ENCODE measurements at regions not wholly inside any gene's neighbourhood (a gene's known extent, or its start where the extent isn't known, plus 50 kb on each side); places are given as distances from the start of the nearest gene placed in this dataset.

DNA sequence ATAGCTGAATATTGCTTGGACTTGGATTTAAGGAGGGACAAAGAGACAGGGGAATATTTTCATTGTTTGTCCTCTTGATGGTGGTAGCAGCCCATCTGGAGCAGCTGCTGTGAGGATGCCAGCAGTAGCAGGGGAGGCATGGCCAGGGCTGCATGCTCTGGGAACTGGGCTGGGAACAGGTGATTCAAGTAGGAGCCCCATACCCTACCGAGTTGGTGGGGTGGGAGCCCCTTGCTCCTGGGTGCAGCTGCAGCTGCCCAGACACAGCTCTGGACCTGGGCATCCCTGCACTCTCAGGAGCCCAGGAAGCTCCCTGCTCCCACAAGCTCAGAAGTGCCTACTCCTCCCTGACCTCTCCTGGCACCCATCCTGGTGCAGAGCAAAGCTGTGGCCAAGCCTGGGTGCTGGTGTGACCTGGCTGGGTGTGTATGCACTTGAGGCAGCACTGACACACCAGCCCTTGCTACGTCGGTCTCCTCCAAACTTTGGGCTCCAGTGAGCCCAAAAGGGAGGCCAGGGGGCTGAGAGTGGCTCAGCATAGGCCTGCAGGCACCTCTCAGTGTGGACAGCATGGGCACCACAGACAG is 341.8 kb upstream of the CCDC179 start:
- H3K4me3 ChIP-seq (replicated peaks; ENCODE audit: low read depth, low read length) = no peak overlapping the region
- TF ChIP-seq, protein P1, sequence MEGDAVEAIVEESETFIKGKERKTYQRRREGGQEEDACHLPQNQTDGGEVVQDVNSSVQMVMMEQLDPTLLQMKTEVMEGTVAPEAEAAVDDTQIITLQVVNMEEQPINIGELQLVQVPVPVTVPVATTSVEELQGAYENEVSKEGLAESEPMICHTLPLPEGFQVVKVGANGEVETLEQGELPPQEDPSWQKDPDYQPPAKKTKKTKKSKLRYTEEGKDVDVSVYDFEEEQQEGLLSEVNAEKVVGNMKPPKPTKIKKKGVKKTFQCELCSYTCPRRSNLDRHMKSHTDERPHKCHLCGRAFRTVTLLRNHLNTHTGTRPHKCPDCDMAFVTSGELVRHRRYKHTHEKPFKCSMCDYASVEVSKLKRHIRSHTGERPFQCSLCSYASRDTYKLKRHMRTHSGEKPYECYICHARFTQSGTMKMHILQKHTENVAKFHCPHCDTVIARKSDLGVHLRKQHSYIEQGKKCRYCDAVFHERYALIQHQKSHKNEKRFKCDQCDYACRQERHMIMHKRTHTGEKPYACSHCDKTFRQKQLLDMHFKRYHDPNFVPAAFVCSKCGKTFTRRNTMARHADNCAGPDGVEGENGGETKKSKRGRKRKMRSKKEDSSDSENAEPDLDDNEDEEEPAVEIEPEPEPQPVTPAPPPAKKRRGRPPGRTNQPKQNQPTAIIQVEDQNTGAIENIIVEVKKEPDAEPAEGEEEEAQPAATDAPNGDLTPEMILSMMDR (IDR thresholded peaks at IDR 0.05; ENCODE audit: low read length, missing control alignments) = no peak
- DNase-seq (ENCODE audit: low read depth) = peak; percentile 7

DNA sequence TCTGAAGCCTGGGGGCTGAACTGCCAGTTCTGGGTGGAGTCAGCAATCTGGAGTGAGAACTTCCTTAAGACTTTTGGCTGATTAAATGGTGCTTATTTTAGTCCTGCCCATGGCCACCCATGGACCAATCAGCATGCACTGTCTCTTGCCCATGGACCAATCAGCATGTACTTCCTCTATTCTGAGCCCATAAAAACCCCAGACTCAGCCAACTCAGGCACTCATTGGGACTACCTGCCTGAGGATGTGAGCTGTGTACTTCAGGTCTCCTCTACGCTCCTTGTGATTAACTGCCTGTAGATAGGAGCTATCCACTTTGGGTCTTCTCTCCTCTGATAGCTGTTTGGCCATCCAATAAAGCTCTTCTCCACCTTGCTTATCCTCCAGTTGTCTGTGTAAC is 342.3 kb upstream of the CCDC179 start:
- no peak for DNase-seq (ENCODE audit: low read depth)
- TF ChIP-seq, protein P1 (IDR thresholded peaks at IDR 0.05; ENCODE audit: low read length, missing control alignments) = no peak
- no peak overlapping the region for H3K4me3 ChIP-seq (replicated peaks; ENCODE audit: low read depth, low read length)

DNA sequence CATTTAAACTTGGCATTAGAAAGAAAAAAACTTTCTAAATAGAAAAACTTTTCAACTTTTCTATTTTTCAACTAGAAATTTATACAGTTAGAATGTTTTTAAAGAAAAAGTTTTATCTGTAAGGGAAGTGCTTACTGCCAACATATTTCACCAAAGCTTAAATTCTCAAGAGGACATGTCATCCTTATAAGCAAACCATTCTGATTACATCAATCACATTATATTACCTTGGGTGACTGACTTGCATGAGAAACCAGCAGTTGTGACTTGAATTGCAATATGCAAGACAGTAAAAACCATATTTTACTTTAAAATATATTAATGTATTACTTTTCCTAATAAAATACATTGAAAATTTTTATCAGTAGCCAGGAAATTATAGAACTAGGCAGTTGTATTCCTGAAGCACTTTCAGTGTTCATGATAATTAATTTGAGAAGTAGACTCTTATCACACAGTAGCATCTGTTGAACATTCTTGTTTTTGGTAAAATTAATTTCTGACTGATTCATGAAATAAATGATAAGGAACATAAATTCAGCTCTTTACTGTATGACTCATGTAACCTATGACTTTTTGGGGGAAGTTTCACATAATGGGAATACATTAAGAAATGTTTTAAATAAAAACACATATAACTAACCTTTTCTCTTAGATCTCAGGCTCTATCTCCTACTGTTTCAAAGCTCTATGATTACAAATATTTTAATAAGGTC is 345.0 kb upstream of the CCDC179 start:
- no peak overlapping the region for H3K4me3 ChIP-seq (replicated peaks; ENCODE audit: low read depth, low read length)
- peak; percentile 38 for DNase-seq (ENCODE audit: low read depth)
- TF ChIP-seq, protein P1 (IDR thresholded peaks at IDR 0.05; ENCODE audit: low read length, missing control alignments) = no peak

DNA sequence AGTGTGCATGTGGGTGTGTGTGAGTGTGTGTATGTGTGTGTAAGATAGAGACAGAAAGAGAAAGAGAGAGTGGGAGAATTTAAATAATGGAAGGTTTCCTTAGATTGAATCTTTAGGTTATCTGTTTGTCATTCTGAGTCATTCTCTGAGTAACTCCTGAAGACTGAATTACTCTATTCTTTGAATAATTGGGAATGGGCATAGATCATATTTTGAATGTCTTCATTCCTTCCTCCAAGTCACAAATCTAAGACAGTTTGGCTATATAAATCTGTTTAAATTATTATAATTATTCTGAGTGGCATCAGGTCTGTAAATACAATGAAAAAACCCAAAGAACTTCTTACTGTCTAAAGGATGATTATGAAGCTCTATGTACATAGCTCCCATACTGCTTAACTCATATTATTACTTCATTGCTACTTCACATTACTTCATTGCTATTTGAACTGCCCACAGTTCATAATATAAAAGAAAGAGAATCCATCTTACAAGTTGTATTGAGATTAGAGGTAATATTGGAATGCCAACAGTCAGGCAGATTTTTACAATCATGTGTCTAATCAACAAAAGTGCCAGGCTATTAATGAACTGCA is 346.6 kb upstream of the CCDC179 start:
- H3K4me3 ChIP-seq (replicated peaks; ENCODE audit: low read depth, low read length) = no peak overlapping the region
- peak; percentile 19 for DNase-seq (ENCODE audit: low read depth)
- TF ChIP-seq, protein P1 (IDR thresholded peaks at IDR 0.05; ENCODE audit: low read length, missing control alignments) = no peak

DNA sequence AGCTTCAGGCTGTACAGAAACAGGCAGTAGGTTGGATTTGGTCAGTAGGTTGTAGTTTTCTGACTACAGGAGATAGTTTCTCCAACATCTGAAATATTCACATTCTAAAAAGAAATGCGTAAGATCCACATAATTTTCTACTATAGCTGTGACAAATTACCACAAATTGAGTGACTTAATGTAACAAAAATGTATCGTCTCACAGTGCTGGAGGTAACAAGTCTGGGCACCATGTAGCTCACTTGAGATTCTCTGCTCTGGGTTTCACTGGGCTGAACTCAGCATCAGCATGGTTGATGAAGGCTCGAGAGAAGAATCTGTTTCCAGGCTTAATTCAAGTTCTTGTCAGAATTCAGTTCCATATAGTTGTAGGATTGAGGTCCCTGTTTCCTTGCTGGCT is 350.9 kb upstream of the CCDC179 start:
- H3K4me3 ChIP-seq (replicated peaks; ENCODE audit: low read depth, low read length) = no peak overlapping the region
- DNase-seq (ENCODE audit: low read depth) = no peak
- TF ChIP-seq, protein P1 (IDR thresholded peaks at IDR 0.05; ENCODE audit: low read length, missing control alignments) = no peak

DNA sequence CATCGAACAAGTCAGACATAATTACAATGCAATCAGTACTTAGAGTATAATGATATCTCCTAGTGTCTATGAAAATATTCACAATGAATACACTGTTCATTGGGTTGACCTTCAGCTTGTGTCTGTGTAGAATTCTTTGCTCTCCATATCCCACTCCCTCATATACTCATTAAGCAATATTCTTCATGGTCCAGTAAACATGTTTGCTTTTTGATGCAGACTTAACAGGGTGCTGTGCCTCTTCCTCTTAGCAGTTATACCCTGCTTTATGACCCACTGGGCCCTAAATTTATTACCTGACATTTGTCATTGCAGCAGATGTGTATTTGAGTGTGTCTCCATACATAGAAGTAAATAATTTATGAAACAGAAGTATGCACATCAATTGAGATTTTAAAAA is 352.5 kb upstream of the CCDC179 start:
- DNase-seq (ENCODE audit: low read depth) = no peak
- no peak overlapping the region for H3K4me3 ChIP-seq (replicated peaks; ENCODE audit: low read depth, low read length)
- TF ChIP-seq, protein P1 (IDR thresholded peaks at IDR 0.05; ENCODE audit: low read length, missing control alignments) = no peak

All from fibroblast of pulmonary artery (primary cell).